HEK293 (cell line): ENCODE measurements at regions not wholly inside any gene's neighbourhood (a gene's known extent, or its start where the extent isn't known, plus 50 kb on each side); places are given as distances from the start of the nearest gene placed in this dataset.

Source experiments
- CTCF ChIP-seq: fragments of 450-650 bp; formaldehyde crosslinking; IDR thresholded peaks from 2 replicates; pipeline ENCODE4 v1.5.1; 2016; ENCODE audit warnings: missing biosample characterization, missing genetic modification characterization
- SCRT2 ChIP-seq: fragments of 450-650 bp; formaldehyde crosslinking; IDR thresholded peaks from 2 replicates; pipeline ENCODE4 v1.5.1; 2016; ENCODE audit warnings: missing biosample characterization, missing genetic modification characterization
- ZBTB10 ChIP-seq: fragments of 450-650 bp; formaldehyde crosslinking; IDR thresholded peaks from 2 replicates; pipeline ENCODE4 v1.5.1; 2016; ENCODE audit warnings: missing biosample characterization, missing genetic modification characterization
- ZNF121 ChIP-seq: fragments of 450-650 bp; formaldehyde crosslinking; IDR thresholded peaks from 2 replicates; pipeline ENCODE4 v1.5.1; 2016; ENCODE audit warnings: missing biosample characterization, missing genetic modification characterization
- ZNF830 ChIP-seq: fragments of 450-650 bp; IDR thresholded peaks from 2 replicates; pipeline ENCODE4 v1.5.0; 2018; ENCODE audit warnings: missing biosample characterization, missing genetic modification characterization, low read depth, mild to moderate bottlenecking, moderate library complexity

- TF ChIP-seq CTCF (tag by site-specific recombination) (no peak), SCRT2 (tag by site-specific recombination) (no peak), ZNF830 (tag by site-specific recombination) (no peak), ZBTB10 (tag by site-specific recombination) (no peak), ZNF121 (tag by site-specific recombination) (no peak)
Measured at GRCh38 chr4:159722918-159723317, 620.0 kb downstream of the RAPGEF2 start.
